SK-N-SH (cell line): ENCODE measurements at regions not wholly inside any gene's neighbourhood (a gene's known extent, or its start where the extent isn't known, plus 50 kb on each side); places are given as distances from the start of the nearest gene placed in this dataset.

ENCODE experiments used
- CTCF ChIP-seq: fragments of 200-600 bp; sonication (generic); IDR thresholded peaks from 2 replicates; pipeline ENCODE4 v1.6.1; 2017; ENCODE audit warnings: antibody characterized with exemption, mild to moderate bottlenecking, moderate library complexity
- EP300 ChIP-seq, 2 experiments: IDR thresholded peaks; 2 replicates each; pipeline versions ENCODE4 v1.4.0 to v1.6.1; 2012; ENCODE audit warnings: borderline replicate concordance in 1 of 2, low read depth in 1 of 2, low read length in 1 of 2
- RAD21 ChIP-seq: IDR thresholded peaks from 2 replicates; pipeline ENCODE4 v1.6.1; 2012; ENCODE audit warnings: mild to moderate bottlenecking, low read length
- RCOR1 ChIP-seq: fragments of 150-350 bp; IDR thresholded peaks from 2 replicates; pipeline ENCODE4 v1.6.1; 2017; ENCODE audit warnings: antibody characterized with exemption, low read length
- RFX5 ChIP-seq: IDR thresholded peaks from 2 replicates; pipeline ENCODE4 v1.6.1; 2012; ENCODE audit warnings: mild to moderate bottlenecking, improper control_type of control experiment, low read length

- TF ChIP-seq RFX5 (no peak), CTCF (no peak), RAD21 (no peak), EP300 (IDR thresholded peaks at IDR 0.05; ENCODE audit: borderline replicate concordance in 1 of 2, low read depth in 1 of 2, low read length in 1 of 2) (no peak), RCOR1 (no peak)
These were observed 898.8 kb downstream of the NTRK3 start for GRCh38 chr15:87357637-87358313.
